ENCODE measurements at regions not wholly inside any gene's neighbourhood (a gene's known extent, or its start where the extent isn't known, plus 50 kb on each side); places are given as distances from the start of the nearest gene placed in this dataset.

DNA sequence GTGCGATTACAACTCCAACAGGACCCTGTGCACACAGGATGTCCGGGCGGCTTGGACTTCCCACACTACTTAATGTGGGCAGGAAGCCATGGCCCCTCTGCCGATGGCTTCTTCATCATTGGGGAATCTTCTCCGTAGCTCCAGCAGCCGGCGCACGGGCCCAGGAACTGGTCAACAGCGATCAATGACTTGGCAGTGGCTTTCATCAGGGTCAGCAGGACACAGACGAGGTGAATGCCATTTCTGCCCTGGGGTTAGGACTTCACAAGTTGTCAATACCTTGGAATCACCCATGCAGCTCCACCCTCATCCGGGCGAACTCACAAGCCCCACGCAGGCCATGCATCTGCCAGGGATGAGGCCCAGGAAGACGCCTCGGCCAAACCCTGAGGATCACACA, 645.7 kb downstream of the BRD1 start:
- DNase-seq (ENCODE audit: low read depth, low spot score), result no peak
- in situ Hi-C loops (cut with HindIII; ENCODE audit: low pct_unique_long_range_greater_than_20kb, low sequenced_read_pairs), result no loop called here

DNA sequence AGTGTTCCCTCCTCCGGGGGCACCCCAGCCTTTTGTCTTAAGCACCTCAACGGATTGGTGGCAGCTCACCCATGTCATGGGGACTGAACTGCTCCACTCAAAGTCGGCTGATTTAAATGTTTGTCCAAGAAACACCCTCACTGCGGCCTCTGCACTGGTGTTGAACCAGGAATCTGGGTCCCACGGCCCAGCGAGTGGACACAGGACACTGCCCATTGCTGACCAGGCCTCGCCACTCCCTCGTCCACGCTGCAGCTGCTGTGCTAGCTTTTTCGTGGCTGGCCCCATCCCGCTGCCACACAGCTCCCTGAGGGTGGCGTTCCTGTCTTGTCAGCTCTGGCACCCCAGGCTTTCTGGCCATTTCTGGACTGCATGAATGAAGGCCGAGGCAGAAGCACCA, 646.2 kb downstream of the BRD1 start:
- DNase-seq (ENCODE audit: low read depth, low spot score), result no peak
- in situ Hi-C loops (cut with HindIII; ENCODE audit: low pct_unique_long_range_greater_than_20kb, low sequenced_read_pairs), result no loop called here

DNA sequence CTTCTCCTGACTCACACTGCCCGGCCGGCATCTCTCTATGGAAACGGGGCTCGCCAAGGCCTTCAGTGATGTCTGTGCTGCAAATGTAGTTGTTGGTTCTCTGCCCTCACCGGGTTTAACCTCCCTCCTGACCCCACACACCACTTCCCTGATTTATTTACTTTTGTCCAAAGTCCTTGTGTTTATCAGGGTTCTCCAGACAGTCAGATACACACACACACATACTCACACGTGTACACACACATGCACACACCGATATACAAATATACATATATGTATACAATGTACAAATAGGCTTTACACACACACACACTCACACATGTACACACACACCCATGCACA, 647.0 kb downstream of the BRD1 start:
- in situ Hi-C loops (cut with HindIII; ENCODE audit: low pct_unique_long_range_greater_than_20kb, low sequenced_read_pairs), result no loop called here

DNA sequence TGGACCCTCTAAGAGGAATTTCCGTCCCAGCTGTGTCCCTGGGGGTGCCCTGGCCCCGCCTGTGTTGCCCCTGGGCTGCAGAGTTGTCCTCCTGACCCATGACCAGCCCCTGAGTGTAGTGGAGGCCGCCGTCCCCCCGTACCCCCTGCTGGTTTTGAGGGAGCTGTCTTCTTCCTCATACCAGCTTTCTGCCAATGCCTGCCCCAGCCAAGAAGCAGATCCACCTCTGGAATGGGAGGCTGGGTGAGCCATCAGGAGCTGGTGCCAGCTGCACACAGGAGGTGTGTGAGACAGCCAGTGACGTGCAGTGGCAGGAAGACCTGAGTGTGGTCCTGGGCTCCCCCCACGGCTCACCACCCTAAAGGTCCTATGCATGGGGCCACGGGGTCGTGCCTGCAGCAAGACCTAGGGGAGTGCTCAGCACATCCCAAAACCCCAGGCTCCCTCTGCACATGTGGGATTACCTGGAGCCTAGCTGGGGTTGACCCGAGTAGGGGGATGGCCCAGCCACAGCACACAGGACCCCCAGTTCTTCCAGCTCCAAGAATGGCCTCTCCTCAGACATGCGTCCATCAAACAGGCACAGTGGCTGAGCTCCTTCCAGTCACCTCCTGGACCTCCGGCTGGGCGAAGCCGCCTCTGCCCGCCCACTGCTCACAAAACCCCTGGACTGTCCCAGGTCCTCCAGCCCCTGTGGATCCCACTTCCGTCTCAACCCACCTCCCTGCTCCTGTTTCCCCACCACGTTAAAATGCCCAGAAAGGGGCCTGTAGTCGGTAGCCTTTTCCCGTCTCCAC, 647.6 kb downstream of the BRD1 start:
- in situ Hi-C loops (cut with HindIII; ENCODE audit: low pct_unique_long_range_greater_than_20kb, low sequenced_read_pairs), result no loop called here
- DNase-seq (ENCODE audit: low read depth, low spot score), result no peak

More for the DNA sequence above, 647.0 kb downstream of the BRD1 start:
- no peak for DNase-seq (ENCODE audit: low read depth, low spot score)

DNA sequence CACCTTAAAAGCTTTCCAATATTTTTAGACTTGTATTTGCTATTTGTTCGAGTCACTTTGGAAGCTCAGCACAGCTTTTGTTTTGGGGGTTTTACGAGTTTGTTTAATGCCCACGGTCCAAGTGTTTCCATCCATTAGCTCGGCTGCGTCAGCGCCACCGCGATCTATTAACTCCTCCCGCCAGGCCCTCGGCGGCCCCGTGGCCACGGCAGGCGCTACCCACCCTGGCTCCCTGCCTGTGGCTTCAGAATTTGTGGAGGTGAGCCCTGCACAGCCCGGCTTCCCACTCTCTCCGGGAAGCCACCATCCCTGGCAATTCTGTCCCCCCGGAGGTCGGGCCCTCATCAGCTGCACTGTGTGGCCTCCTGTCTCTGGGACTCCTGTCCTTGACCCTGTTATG, 648.5 kb downstream of the BRD1 start:
- in situ Hi-C loops (cut with HindIII; ENCODE audit: low pct_unique_long_range_greater_than_20kb, low sequenced_read_pairs), result no loop called here

DNA sequence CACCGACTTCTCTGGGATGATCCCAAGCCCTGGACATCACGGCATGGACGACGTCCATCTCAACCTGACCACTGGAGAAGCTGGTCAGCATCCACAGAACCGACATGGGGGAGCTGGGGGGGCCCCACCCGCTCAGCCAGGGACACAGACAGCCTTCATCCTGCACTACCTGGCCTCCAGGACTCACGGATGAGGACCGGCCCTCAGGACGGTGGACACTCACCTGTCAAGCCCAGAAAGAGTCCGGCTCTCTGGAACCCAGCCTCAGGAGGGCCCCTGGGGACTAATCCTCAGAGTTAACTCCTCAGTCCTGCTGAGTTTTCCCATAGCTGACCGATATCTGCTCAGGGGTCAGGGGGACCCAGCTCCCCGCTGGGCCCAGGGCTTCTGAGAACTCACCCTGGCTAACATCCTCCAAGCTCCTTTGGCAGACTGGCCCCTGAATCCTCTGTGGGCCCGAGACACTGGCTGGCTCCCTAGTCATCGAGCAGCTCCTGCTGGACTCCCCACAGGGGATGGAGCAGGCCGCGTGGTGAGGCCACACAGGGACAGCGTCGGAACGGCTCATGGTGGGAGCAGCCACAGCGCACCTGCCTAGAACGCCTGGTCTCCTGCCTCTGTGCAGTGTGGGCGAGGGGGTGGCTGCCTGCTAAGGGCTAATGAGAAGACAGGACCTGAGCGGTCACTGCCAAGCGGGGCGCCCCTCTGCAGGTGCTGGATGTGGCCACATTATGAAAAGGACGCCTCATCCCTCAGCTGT, 649.2 kb downstream of the BRD1 start:
- in situ Hi-C loops (cut with HindIII; ENCODE audit: low pct_unique_long_range_greater_than_20kb, low sequenced_read_pairs), result no loop called here
- no peak for DNase-seq (ENCODE audit: low read depth, low spot score)

More for the DNA sequence above, 648.5 kb downstream of the BRD1 start:
- DNase-seq (ENCODE audit: low read depth, low spot score), result no peak

DNA sequence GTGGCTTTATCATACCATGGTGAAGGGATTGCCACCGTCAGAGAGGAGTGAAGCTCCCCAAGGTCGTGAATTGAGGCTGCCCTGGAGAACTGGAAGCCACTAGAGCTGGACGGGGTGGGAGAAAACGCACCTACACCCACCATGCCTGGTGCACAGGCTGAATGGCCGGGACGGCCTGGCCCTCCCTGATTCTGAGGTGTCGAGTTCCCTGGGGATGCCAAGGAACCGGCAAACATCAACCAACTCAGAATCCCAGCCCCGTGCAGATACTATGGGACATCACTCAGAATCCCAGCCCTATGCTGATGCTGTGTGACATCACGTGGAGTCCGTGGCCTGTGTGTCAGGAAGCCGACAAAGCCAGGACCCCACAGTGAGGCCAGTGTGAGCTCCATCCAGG, 650.0 kb downstream of the BRD1 start:
- in situ Hi-C loops (cut with HindIII; ENCODE audit: low pct_unique_long_range_greater_than_20kb, low sequenced_read_pairs), result no loop called here
- no peak for DNase-seq (ENCODE audit: low read depth, low spot score)

DNA sequence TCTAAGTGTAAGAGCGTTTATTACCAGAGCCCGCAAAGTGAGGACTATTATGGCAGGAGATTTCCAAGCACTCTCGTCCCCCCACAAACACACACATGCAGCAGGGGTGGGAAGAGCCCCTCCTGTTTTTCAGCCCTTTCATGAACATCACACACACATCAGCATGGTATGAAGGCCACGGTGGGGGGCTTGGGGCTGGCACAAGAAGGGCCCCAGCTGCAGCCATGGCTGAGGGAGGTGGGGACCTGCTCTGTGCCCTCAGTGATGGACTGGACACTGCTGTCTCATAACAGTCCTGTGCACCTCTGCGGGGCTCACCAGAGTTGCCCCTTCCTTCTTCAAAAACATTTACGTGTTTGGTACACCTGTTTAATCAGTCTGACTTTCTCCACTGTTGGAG, 650.7 kb downstream of the BRD1 start:
- no peak for DNase-seq (ENCODE audit: low read depth, low spot score)
- in situ Hi-C loops (cut with HindIII; ENCODE audit: low pct_unique_long_range_greater_than_20kb, low sequenced_read_pairs), result no loop called here

DNA sequence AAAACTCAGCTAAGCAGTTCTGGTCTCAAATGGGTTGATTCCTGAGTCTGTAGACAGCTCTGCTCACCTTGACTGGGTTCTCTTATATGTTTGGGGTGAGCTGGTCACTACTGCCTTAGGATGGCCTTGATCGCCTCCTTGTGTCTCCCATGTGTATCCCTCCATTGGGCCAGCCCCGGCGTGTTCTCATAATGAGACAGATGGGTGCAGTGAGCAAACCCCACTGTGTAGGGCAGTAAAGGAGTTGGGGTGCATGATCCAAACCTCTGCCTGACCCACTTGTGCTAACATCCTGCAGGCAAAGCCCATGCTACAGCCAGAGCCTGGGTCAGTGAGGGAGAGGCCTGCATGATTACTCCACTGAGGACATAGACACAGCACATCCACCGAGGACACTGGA, 657.6 kb downstream of the BRD1 start:
- DNase-seq (ENCODE audit: low read depth, low spot score), result peak; percentile 28
- in situ Hi-C loops (cut with HindIII; ENCODE audit: low pct_unique_long_range_greater_than_20kb, low sequenced_read_pairs), result no loop called here

DNA sequence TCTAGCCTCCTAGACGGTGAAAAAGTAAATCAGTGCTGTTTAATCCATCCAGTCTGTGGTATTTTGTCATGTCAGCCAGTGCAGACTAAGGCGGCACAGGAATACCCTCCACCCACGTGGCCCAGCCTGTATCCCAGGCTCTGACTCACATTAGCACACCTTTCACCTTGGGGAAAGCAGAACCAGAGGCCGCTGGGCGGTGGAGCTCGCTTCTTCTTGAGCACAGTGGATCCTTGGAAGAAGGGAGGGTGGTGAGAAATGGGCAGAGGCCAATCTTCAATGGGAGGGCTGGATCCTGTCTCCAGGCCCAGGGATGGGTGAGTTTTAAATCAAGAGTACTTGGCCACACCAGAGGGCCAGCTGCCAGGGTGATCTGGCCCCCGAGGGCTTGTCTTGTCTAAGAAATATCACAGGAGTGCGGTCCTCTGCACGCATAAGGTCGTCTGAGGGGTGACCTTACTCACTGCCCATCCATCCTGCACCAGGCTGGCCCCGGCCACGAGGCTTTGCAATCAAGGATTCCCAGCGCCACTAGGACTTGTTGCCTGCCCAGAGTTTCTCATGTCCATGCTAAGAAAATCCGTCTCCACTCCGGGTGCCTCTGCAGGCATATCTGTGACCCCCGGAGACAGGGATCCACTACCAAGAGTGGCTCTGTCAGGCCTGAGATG, 658.5 kb downstream of the BRD1 start:
- no peak for DNase-seq (ENCODE audit: low read depth, low spot score)
- in situ Hi-C loops (cut with HindIII; ENCODE audit: low pct_unique_long_range_greater_than_20kb, low sequenced_read_pairs), result no loop called here

DNA sequence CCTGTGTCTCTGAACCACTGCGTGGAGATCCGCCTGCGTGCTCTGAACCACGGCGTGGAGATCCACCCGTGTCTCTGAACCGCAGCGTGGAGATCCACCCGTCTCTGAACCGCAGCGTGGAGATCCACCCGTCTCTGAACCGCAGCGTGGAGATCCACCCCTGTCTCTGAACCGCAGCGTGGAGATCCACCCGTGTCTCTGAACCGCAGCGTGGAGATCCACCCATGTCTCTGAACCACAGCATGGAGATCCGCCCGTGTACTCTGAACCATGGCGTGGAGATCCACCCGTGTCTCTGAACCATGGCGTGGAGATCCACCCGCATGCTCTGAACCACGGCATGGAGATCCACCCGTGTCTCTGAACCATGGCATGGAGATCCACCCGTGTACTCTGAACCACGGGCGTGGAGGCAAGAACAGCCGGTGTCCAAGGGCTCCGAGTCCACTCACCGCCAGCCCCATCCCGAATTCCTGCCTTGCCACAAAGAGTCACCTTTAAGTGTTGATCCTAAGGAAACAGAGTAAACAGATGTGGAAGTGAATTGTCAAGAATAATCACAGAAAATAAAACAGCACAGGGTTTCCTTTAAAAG, 659.4 kb downstream of the BRD1 start:
- no peak for DNase-seq (ENCODE audit: low read depth, low spot score)
- in situ Hi-C loops (cut with HindIII; ENCODE audit: low pct_unique_long_range_greater_than_20kb, low sequenced_read_pairs), result no loop called here

DNA sequence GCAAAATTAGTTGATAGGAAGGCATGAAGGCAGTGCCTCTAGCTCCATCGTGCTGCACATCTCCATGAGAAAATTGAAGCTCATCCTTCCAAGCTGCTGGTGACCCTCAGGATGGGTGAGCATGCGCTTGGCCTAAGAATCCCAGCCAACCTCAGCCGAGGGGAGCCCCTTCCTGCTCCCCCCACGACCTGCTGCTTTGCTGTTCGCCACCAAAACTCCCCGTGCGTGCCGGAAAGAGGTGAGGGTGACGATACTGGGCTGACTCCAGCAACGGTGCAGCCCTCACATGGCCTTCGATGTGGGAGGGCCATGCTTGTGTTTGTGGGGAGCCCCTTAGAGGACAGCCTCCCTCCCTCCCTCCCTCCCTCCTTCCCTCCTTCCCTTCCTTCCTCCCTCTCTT, 660.9 kb downstream of the BRD1 start:
- no peak for DNase-seq (ENCODE audit: low read depth, low spot score)
- in situ Hi-C loops (cut with HindIII; ENCODE audit: low pct_unique_long_range_greater_than_20kb, low sequenced_read_pairs), result no loop called here

DNA sequence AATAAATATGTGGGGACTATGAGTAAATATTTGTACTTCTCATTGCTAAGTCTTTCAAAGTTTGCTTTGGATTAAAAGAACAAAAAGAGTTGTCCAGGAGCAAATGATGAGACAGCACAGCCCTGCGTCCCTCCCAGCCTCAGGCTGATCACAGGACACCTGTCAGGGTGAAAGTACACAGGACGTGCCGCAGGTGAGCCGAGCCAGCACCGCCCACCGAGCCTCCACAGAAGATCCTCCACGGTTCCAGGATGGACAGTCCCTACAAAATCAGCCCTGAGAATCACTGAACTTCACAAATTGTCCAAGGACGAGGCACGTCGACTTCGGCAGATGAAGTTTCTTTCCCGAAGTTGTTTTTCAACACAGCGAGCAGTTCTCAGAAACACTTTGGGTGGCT, 661.5 kb downstream of the BRD1 start:
- DNase-seq (ENCODE audit: low read depth, low spot score), result no peak
- in situ Hi-C loops (cut with HindIII; ENCODE audit: low pct_unique_long_range_greater_than_20kb, low sequenced_read_pairs), result no loop called here

DNA sequence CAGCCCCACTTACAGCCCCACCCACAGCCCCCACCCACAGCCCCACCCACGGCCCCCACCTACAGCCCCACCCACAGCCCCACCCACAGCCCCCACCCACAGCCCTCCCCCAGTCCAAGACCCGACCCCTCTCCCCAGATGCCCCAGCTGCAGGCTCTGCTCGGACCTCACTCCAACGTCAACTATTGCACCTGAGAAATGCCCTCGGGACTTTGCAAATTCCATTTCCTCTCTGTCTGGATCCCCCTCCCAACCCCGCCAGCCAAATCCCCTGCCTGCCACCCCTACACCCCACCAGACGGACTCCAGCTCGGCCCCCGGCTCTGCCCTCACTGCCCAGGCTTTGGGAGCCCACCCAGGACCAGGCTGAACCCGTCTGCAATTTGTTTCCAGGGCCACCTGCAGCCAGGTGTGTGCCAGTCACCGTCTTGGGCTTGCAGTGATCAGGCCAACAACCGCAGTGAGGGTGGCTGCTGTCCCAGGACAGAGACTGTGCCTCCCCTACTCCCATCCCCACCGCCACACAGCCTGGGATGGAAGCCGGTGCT, 662.8 kb downstream of the BRD1 start:
- in situ Hi-C loops (cut with HindIII; ENCODE audit: low pct_unique_long_range_greater_than_20kb, low sequenced_read_pairs), result no loop called here
- no peak for DNase-seq (ENCODE audit: low read depth, low spot score)

DNA sequence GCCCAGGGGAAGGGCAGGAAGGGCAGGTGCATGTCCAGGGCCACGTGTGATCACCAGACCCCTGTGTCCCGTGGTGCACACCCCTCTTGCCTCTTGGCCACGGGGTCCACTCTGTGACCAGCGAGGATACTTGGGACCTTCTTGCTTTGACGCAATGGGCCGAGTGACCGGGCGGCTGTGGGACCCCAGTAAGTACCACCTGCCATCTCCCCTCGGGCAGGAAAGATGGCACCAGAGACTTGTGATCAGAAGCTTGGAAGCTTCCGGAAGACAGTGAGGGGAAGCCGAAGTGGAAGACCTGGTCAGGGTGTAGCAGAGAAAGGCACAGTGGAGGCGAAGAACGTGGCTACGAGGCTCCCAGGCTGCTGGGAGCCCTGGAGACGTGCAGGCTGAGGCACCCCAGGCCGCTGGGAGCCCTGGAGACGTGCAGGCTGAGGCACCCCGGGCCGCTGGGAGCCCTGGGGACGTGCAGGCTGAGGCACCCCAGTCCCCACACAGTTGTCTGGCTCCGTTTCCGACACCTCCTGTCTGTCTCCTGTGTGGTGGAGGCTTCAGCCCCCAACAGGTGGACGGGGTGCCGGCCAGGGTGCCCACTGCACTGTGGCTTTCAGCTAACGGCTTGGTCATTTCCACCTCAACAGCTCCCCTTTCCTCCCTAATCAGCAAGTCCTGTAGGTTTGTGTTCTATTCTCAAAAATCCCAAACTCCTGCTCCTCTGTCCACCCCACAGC, 663.5 kb downstream of the BRD1 start:
- no peak for DNase-seq (ENCODE audit: low read depth, low spot score)
- in situ Hi-C loops (cut with HindIII; ENCODE audit: low pct_unique_long_range_greater_than_20kb, low sequenced_read_pairs), result no loop called here

DNA sequence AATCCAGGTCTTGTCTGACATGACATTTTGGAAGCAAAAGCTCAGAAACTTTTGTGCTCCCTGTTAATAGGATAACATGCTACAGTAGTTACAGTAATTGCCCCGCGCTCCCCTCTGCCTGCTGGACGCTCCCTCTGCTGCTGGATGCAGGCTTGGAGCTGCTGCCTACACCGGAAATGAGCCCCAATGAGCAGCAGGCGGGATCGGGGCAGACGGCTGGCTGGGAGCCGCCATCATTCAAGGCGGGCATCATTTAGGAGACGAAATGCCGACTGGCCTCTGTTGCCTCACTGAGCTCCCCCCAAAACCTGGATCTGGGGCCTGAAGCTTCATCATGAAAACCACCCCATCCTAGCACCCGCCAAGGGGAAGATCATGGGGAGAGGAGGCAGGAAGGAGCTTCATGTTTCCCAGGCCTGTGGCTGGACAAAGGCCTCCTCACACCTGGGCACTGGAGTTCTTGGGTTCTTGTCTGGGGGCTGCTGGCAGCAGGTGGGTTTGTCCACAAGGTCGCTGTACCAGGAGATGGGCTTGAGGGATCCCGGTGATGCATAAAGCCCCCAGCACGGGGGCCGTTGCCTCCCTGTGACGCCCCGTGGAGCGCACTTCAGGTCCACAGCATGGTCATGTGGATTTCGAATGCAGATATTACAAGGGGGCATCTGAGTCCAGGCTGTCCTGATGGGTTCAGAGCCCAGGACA, 664.3 kb downstream of the BRD1 start:
- in situ Hi-C loops (cut with HindIII; ENCODE audit: low pct_unique_long_range_greater_than_20kb, low sequenced_read_pairs), result no loop called here

DNA sequence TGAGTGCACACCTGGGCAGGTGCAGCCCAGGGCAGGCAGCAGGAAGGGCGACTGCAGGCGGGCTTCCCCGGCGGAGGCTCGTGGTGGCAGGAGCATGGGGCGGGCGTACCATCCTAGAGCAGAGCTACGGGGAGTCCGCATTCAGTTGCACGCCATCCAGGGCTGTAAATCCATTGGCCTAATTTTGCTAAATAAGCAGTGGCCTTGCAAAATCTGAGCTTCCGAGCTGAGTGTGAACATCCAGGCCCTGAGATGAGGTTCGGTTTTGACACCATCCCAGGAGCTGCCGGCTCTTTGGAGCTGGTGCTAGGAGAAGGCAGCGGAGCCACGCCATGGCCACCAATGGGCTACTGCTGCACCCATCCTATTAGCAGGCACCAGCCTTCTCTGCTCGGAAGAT, 664.8 kb downstream of the BRD1 start:
- no peak for DNase-seq (ENCODE audit: low read depth, low spot score)
- in situ Hi-C loops (cut with HindIII; ENCODE audit: low pct_unique_long_range_greater_than_20kb, low sequenced_read_pairs), result no loop called here

More for the DNA sequence above, 664.3 kb downstream of the BRD1 start:
- no peak for DNase-seq (ENCODE audit: low read depth, low spot score)

Data from SK-MEL-5 (cell line).